Common myeloid progenitor, CD34-positive (primary cell): ENCODE measurements at regions not wholly inside any gene's neighbourhood (a gene's known extent, or its start where the extent isn't known, plus 50 kb on each side); places are given as distances from the start of the nearest gene placed in this dataset.

Experiments
- CTCF ChIA-PET: fragments of 350-600 bp; sonication (Branson Sonifier 250); formaldehyde crosslinking; loops from one replicate; lab custom pipeline; 2021; ENCODE audit warnings: antibody characterized with exemption; lab: Charles Lee
- POLR2A ChIA-PET: fragments of 350-600 bp; sonication (Branson Sonifier 250); formaldehyde crosslinking; loops from one replicate; lab custom pipeline; 2021; ENCODE audit warnings: antibody characterized with exemption; lab: Charles Lee
- DNase-seq, 3 donors: peaks; one replicate each; pipeline versions ENCODE4 v3.0.0 to v3.0.0-alpha.2; 2013
- H3K27ac ChIP-seq, 2 experiments: 1 replicate in 1 of 2; 2 replicates in 1 of 2; pipeline ENCODE4 v1.7.0; 2013; ENCODE audit warnings: inconsistent platforms in 2 of 2, low read length in 2 of 2, mild to moderate bottlenecking in 2 of 2, low read depth in 1 of 2, moderate library complexity in 1 of 2; ENCODE audit not compliant: severe bottlenecking in 2 of 2, insufficient read depth in 1 of 2, poor library complexity in 1 of 2
- H3K27me3 ChIP-seq, 5 experiments: replicated peaks in 2 of 5; 1 replicate in 3 of 5; 2 replicates in 2 of 5; pipeline versions ENCODE4 v1.6.1 to v1.7.0; 2013; ENCODE audit warnings: low read length in 4 of 5, mild to moderate bottlenecking in 2 of 5, moderate library complexity in 2 of 5, inconsistent platforms in 1 of 5; ENCODE audit not compliant: insufficient read depth in 5 of 5, control insufficient read depth in 4 of 5
- H3K36me3 ChIP-seq, 4 experiments: 1 replicate in 2 of 4; 2 replicates in 2 of 4; pipeline versions ENCODE4 v1.6.1 to v1.7.0; 2013; ENCODE audit warnings: low read length in 3 of 4, control low read depth in 1 of 4, mild to moderate bottlenecking in 1 of 4; ENCODE audit not compliant: control insufficient read depth in 4 of 4, insufficient read depth in 4 of 4
- H3K4me1 ChIP-seq, 4 experiments: 1 replicate in 3 of 4; 2 replicates in 1 of 4; pipeline versions ENCODE4 v1.6.1 to v1.7.1; 2013; ENCODE audit warnings: low read length in 3 of 4, mild to moderate bottlenecking in 3 of 4, control low read depth in 1 of 4, inconsistent platforms in 1 of 4, moderate library complexity in 1 of 4; ENCODE audit not compliant: control insufficient read depth in 4 of 4, insufficient read depth in 4 of 4; ENCODE audit errors: control extremely low read depth in 1 of 4
- H3K4me3 ChIP-seq, 7 experiments: 1 replicate in 4 of 7; 2 replicates in 3 of 7; pipeline versions ENCODE4 v1.5.1 to v1.7.0; 2013; ENCODE audit warnings: mild to moderate bottlenecking in 7 of 7, low read length in 6 of 7, moderate library complexity in 6 of 7, inconsistent platforms in 2 of 7, low read depth in 2 of 7, control low read depth in 1 of 7; ENCODE audit not compliant: insufficient read depth in 4 of 7, control insufficient read depth in 1 of 7; ENCODE audit errors: extremely low read depth in 1 of 7
- H3K9me3 ChIP-seq, 5 experiments: 1 replicate in 4 of 5; 2 replicates in 1 of 5; pipeline versions ENCODE4 v1.6.1 to v1.7.1; 2013; ENCODE audit warnings: low read length in 4 of 5, mild to moderate bottlenecking in 2 of 5, inconsistent platforms in 1 of 5, low read depth in 1 of 5, moderate library complexity in 1 of 5; ENCODE audit not compliant: control insufficient read depth in 4 of 5, insufficient read depth in 2 of 5; ENCODE audit errors: control extremely low read depth in 1 of 5
- WGBS: methylation state at CpG from one replicate; pipeline ENCODE4 v1.1.5; 2013; ENCODE audit not compliant: insufficient coverage; 5-methylcytosine and 5-hydroxymethylcytosine counted together

DNA sequence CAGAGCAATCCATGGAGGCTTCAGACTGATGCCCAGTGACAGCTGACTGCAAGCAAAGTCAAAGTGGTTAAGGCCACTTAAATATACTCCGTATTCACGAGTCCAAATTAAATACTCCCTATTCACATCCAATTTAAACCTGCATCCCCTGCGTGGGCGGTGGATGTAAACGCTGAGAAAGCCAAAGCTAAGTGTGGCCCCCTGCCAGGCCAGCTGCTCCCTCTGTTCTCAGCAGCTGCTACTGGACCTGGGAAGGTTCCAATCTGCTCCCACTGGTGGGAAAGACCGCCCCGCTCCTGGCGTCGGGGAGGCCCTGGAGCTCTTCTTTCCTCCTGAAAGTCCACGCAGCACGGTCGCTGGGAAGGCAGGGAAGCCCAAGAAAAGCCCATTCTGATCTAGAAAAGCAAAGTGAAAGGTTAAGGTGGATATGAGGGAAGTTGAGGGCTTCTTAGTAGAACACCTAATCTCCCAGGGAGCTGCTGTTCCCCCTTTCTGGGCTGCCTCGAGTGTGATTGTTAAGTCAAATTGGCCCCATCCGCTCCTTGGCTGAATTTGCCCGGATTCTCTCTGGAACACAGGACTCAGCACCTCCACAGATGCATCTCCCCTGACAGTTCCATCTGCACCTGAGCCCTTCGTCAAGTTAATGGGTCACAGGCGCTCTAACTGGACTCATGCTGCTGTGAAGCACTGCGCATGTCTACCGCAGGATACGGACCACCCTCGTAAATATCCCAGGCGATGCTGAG, 205.5 kb downstream of the USP12 start:
- no peak for DNase-seq
- H3K4me1 ChIP-seq = peaks cover 0 to 8% (median 5%) of the 10 kb centered on the region in 4 experiments
- CTCF ChIA-PET = interaction anchor here (0.8 to 8.1 kb wide), 5 partner anchors 15 to 394 kb away, joined by 3 to 106 read pairs (median 8); no protein-coding TSS in a partner anchor

GRCh38 chr13:26964278-26965250, 204.0 kb upstream of the GPR12 start:
- no peaks in the 10 kb centered on the region for H3K27me3 ChIP-seq
- peaks cover 0 to 8% (median 5%) of the 10 kb centered on the region in 4 experiments for H3K4me1 ChIP-seq
- no peak overlapping the region for H3K27ac ChIP-seq
- no peaks in the 10 kb centered on the region for H3K36me3 ChIP-seq
- ChIA-PET CTCF (interaction anchor here (0.6 to 4.7 kb wide), 5 partner anchors 8 to 396 kb away, joined by 3 to 22 read pairs (median 6); no protein-coding TSS in a partner anchor), POLR2A (interaction anchor here (1.1 kb wide), 1 partner anchor 18 kb away, joined by 7 read pairs; no protein-coding TSS in a partner anchor)
- 81% methylated on average over 13 of the region's 16 CpGs for WGBS
- no peak overlapping the region for H3K4me3 ChIP-seq
- no peak for DNase-seq
- no peaks in the 10 kb centered on the region for H3K9me3 ChIP-seq

More for the DNA sequence above, 205.5 kb downstream of the USP12 start:
- WGBS = 96% methylated on average over 17 of the region's 22 CpGs
- H3K9me3 ChIP-seq = no peaks in the 10 kb centered on the region
- no peaks in the 10 kb centered on the region for H3K36me3 ChIP-seq
- H3K27me3 ChIP-seq = no peaks in the 10 kb centered on the region
- POLR2A ChIA-PET = no interaction called here
- no peak overlapping the region for H3K27ac ChIP-seq
- H3K4me3 ChIP-seq = no peak overlapping the region

- Histone ChIP-seq H3K27ac (no peak overlapping the region), H3K4me3 (no peak overlapping the region), H3K36me3 (no peaks in the 10 kb centered on the region), H3K27me3 (no peaks in the 10 kb centered on the region), H3K9me3 (no peaks in the 10 kb centered on the region), H3K4me1 (peaks cover 0 to 1% (median 0%) of the 10 kb centered on the region in 4 experiments)
- ChIA-PET POLR2A (no interaction called here), CTCF (interaction anchor here (1.3 to 2.5 kb wide), 3 partner anchors 10 to 398 kb away, joined by 3 to 13 read pairs (median 6); no protein-coding TSS in a partner anchor)
- WGBS = 50% methylated on average over 1 of the region's 2 CpGs
- no peak for DNase-seq
Observed at GRCh38 chr13:26962671-26963070, 202.1 kb upstream of the GPR12 start.

DNA sequence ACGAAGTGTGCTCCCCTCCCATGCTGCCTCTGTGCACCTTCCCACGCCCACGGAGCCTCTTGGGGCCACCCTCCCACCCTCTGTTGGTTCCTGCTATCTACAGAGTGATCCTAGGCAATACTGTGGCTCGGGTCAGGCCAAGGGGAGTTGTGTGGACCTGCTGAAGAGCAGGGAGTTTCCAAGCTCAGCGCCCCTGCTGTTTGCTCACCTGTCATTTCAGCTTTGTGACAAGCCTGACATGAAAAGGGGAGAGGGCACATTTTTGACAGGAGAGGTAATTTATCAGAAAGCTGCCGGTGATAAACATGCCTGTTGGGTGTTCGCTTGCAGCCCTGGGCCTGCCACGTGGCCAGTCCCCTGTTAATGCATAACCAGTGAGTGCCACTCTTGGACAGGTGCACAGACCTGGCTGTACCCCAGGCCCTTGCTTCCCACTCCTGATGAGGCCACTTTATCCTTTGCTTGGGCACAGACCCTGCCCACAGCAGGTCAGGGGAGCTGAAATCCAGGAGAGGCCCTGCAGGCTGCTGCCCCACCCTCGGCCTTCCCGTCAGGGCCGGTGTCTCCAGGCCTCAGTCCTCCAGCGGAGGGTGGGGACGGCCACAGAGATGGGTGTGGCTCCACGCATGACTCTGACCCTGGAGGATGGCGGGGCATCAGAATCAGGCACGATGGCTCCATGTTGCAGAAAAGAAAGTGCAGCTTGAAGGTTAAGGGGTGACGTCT, 201.5 kb upstream of the GPR12 start:
- ChIA-PET POLR2A (no interaction called here), CTCF (interaction anchor here (1.3 to 2.5 kb wide), 2 partner anchors 10 kb away, joined by 3 to 13 read pairs; no protein-coding TSS in a partner anchor)
- no peaks in the 10 kb centered on the region for H3K9me3 ChIP-seq
- no peak for DNase-seq
- no peak overlapping the region for H3K4me3 ChIP-seq
- H3K27ac ChIP-seq = no peak overlapping the region
- H3K4me1 ChIP-seq = peaks cover 0 to 6% (median 4%) of the 10 kb centered on the region in 4 experiments
- no peaks in the 10 kb centered on the region for H3K27me3 ChIP-seq
- 95% methylated on average over 13 of the region's 17 CpGs for WGBS
- no peaks in the 10 kb centered on the region for H3K36me3 ChIP-seq

GRCh38 chr13:26957182-26957581, 196.6 kb upstream of the GPR12 start:
- H3K9me3 ChIP-seq = no peaks in the 10 kb centered on the region
- peak in 2 of 3 donors; percentile 46 to 64 for DNase-seq
- CTCF ChIA-PET = interaction anchor here (0.7 to 14.8 kb wide), 5 partner anchors 10 to 404 kb away, joined by 4 to 165 read pairs (median 4); no protein-coding TSS in a partner anchor

DNA sequence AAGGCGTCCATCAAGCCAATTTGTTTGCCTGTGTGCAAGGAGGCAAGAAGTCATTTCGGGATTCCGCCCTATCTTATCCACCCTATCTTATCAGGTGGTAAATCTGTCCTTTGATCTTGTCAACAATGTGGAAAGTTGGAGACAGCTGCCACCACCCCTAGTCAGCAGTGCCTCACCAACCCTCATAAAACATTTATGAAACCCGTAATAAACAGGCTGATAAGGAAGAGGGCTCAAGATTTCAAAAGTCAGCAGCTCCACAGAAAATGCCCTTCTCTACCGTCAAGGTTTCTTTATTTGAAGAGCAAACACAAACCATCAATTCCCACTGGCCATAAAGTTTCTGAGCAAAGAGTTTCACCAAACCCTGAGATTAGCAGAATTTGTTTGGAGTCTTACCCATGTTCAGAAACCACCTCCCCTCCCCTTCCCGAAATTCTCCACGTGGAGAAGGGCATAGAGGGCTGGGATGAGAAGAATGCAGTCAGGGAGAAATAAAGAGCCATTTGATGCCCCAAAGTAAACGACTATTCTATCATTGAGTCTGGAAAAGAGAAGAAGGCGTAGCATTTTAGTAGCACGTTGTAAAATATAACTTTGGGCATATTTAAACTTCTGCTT, 196.0 kb upstream of the GPR12 start:
- DNase-seq = no peak
- CTCF ChIA-PET = interaction anchor here (0.7 to 14.8 kb wide), 5 partner anchors 10 to 404 kb away, joined by 4 to 165 read pairs (median 4); no protein-coding TSS in a partner anchor
- H3K27me3 ChIP-seq = no peaks in the 10 kb centered on the region
- H3K36me3 ChIP-seq = no peaks in the 10 kb centered on the region
- H3K4me3 ChIP-seq = no peak overlapping the region
- 84% methylated on average over 4 of the region's 10 CpGs for WGBS
- POLR2A ChIA-PET = no interaction called here
- no peaks in the 10 kb centered on the region for H3K9me3 ChIP-seq
- H3K27ac ChIP-seq = no peak overlapping the region
- H3K4me1 ChIP-seq = peaks cover 0 to 9% (median 6%) of the 10 kb centered on the region in 4 experiments

More at GRCh38 chr13:26957182-26957581, 196.6 kb upstream of the GPR12 start:
- Histone ChIP-seq H3K36me3 (no peaks in the 10 kb centered on the region), H3K27me3 (no peaks in the 10 kb centered on the region), H3K4me3 (no peak overlapping the region), H3K27ac (no peak overlapping the region), H3K4me1 (peaks cover 0 to 9% (median 6%) of the 10 kb centered on the region in 4 experiments)
- no CpG with 5 or more reads among the region's 1 CpG for WGBS
- POLR2A ChIA-PET = no interaction called here
